Mesenchymal stem cell (in vitro differentiated cells and primary cell): ENCODE measurements at regions not wholly inside any gene's neighbourhood (a gene's known extent, or its start where the extent isn't known, plus 50 kb on each side); places are given as distances from the start of the nearest gene placed in this dataset.

Experiments used
- DNase-seq: peaks from one replicate; pipeline ENCODE4 v3.0.0-alpha.2; 2013
- H2AFZ ChIP-seq: one replicate; pipeline ENCODE4 v1.6.1; 2013; ENCODE audit warnings: low read depth, mild to moderate bottlenecking, control low read depth, inconsistent platforms, low read length, moderate library complexity
- H2AK5ac ChIP-seq: 2 replicates; pipeline ENCODE4 v1.6.1; 2013; ENCODE audit warnings: low read length, moderate library complexity, mild to moderate bottlenecking, inconsistent platforms; ENCODE audit not compliant: severe bottlenecking
- H2BK120ac ChIP-seq: one replicate; pipeline ENCODE4 v1.6.1; 2013; ENCODE audit warnings: low read depth, mild to moderate bottlenecking, inconsistent platforms, low read length, moderate library complexity
- H2BK12ac ChIP-seq, 2 experiments: one replicate each; pipeline ENCODE4 v1.6.1; 2013; ENCODE audit warnings: inconsistent platforms in 2 of 2, low read length in 2 of 2, mild to moderate bottlenecking in 2 of 2, moderate library complexity in 2 of 2, control low read depth in 1 of 2
- H2BK15ac ChIP-seq: one replicate; pipeline ENCODE4 v1.6.1; 2013; ENCODE audit warnings: mild to moderate bottlenecking, low read depth, inconsistent platforms; ENCODE audit not compliant: poor library complexity, severe bottlenecking
- H2BK5ac ChIP-seq: 2 replicates; pipeline ENCODE4 v1.6.1; 2013; ENCODE audit warnings: low read depth, mild to moderate bottlenecking, low read length, control low read depth, inconsistent platforms; ENCODE audit not compliant: poor library complexity, severe bottlenecking
- H3K14ac ChIP-seq, 2 experiments: one replicate each; pipeline ENCODE4 v1.6.1; 2013; ENCODE audit warnings: inconsistent platforms in 2 of 2, low read length in 2 of 2, control low read depth in 1 of 2, mild to moderate bottlenecking in 1 of 2, moderate library complexity in 1 of 2
- H3K18ac ChIP-seq, 2 experiments: one replicate each; pipeline ENCODE4 v1.6.1; 2013; ENCODE audit warnings: inconsistent platforms in 2 of 2, low read length in 2 of 2, control low read depth in 1 of 2, low read depth in 1 of 2, mild to moderate bottlenecking in 1 of 2
- H3K23ac ChIP-seq, 2 experiments: one replicate each; pipeline ENCODE4 v1.6.1; 2013; ENCODE audit warnings: inconsistent platforms in 2 of 2, low read length in 2 of 2, mild to moderate bottlenecking in 2 of 2, moderate library complexity in 2 of 2, control low read depth in 1 of 2
- H3K27ac ChIP-seq: 2 replicates; pipeline ENCODE4 v1.5.1; 2013; ENCODE audit warnings: mild to moderate bottlenecking, moderate library complexity, low read length, control low read depth, inconsistent platforms; ENCODE audit not compliant: poor library complexity, severe bottlenecking
- H3K27me3 ChIP-seq, 2 experiments: 2 replicates each; pipeline versions ENCODE4 v1.6.1 to v1.7.0; 2013; ENCODE audit warnings: low read length in 2 of 2, mild to moderate bottlenecking in 2 of 2, moderate library complexity in 2 of 2, control low read depth in 1 of 2, inconsistent platforms in 1 of 2; ENCODE audit not compliant: control insufficient read depth in 1 of 2, insufficient read depth in 1 of 2
- H3K36me3 ChIP-seq, 2 experiments: 2 replicates each; pipeline versions ENCODE4 v1.6.1 to v1.7.0; 2013; ENCODE audit warnings: low read length in 2 of 2, control low read depth in 1 of 2, inconsistent platforms in 1 of 2, low read depth in 1 of 2, mild to moderate bottlenecking in 1 of 2; ENCODE audit not compliant: insufficient read depth in 2 of 2, control insufficient read depth in 1 of 2
- H3K4ac ChIP-seq, 2 experiments: one replicate each; pipeline ENCODE4 v1.6.1; 2013; ENCODE audit warnings: inconsistent platforms in 2 of 2, low read length in 2 of 2, mild to moderate bottlenecking in 2 of 2, moderate library complexity in 2 of 2, control low read depth in 1 of 2, low read depth in 1 of 2
- H3K4me1 ChIP-seq: 2 replicates; pipeline ENCODE4 v1.6.1; 2013; ENCODE audit warnings: low read depth, low read length, control low read depth; ENCODE audit not compliant: control insufficient read depth, insufficient read depth
- H3K4me2 ChIP-seq: 2 replicates; pipeline ENCODE4 v1.6.1; 2013; ENCODE audit warnings: low read length, mild to moderate bottlenecking, inconsistent platforms; ENCODE audit not compliant: poor library complexity, severe bottlenecking
- H3K4me3 ChIP-seq, 2 experiments: 2 replicates each; pipeline versions ENCODE4 v1.5.1 to v1.7.0; 2013; ENCODE audit warnings: low read length in 2 of 2, mild to moderate bottlenecking in 2 of 2, control low read depth in 1 of 2, low read depth in 1 of 2; ENCODE audit not compliant: insufficient read depth in 1 of 2
- H3K79me1 ChIP-seq: replicated peaks from 2 replicates; pipeline ENCODE4 v1.6.1; 2013; ENCODE audit warnings: mild to moderate bottlenecking, control low read depth, low read length, inconsistent platforms; ENCODE audit not compliant: poor library complexity, severe bottlenecking
- H3K9ac ChIP-seq: 2 replicates; pipeline ENCODE4 v1.7.0; 2013; ENCODE audit warnings: mild to moderate bottlenecking, low read length, moderate library complexity
- H3K9me3 ChIP-seq: 2 replicates; pipeline ENCODE4 v1.7.0; 2013; ENCODE audit warnings: mild to moderate bottlenecking, low read length; ENCODE audit not compliant: control insufficient read depth
- H4K8ac ChIP-seq: one replicate; pipeline ENCODE4 v1.6.1; 2013; ENCODE audit warnings: inconsistent platforms, mild to moderate bottlenecking, low read length, moderate library complexity
- H4K91ac ChIP-seq: one replicate; pipeline ENCODE4 v1.6.1; 2013; ENCODE audit warnings: mild to moderate bottlenecking, low read length, inconsistent platforms
- WGBS: methylation state at CpG from one replicate; pipeline ENCODE4 v1.1.7; 2013; ENCODE audit warnings: mixed read lengths; 5-methylcytosine and 5-hydroxymethylcytosine counted together

DNA sequence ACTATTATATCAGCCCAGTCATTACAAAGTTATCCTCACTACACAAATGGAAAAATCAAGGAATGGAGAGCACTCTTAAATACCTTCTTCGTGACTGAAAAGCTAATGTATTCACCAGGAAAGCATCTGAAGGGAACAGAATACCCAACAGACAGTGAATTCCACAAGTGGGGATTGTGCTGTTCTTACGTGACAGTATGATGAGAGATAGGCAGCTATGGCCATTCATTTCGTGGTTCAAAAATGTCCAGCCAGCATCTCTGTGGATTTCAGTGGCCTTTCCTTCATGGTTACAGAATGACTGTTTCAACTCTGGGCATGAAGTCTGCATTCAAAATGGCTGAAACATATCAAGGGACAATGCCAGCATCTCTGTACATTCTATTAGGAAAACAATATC is 323.8 kb downstream of the PRELID2 start:
- no peak overlapping the region for H3K23ac ChIP-seq
- H3K27ac ChIP-seq, result no peak overlapping the region
- DNase-seq, result no peak
- no peak overlapping the region for H2BK5ac ChIP-seq
- no peak overlapping the region for H3K4ac ChIP-seq
- peaks cover 2% of the 10 kb centered on the region for H3K4me1 ChIP-seq
- H2BK15ac ChIP-seq, result no peak overlapping the region
- no peak overlapping the region for H2AK5ac ChIP-seq
- no peak overlapping the region for H3K14ac ChIP-seq
- WGBS, result 93% methylated on average over 3 of the region's 3 CpGs
- H3K4me3 ChIP-seq, result no peak overlapping the region
- H3K79me1 ChIP-seq, result no peaks in the 10 kb centered on the region
- no peak overlapping the region for H2BK120ac ChIP-seq
- no peak overlapping the region for H4K8ac ChIP-seq
- H4K91ac ChIP-seq, result no peak overlapping the region
- H3K9me3 ChIP-seq, result peaks cover 5% of the 10 kb centered on the region
- no peak overlapping the region for H2BK12ac ChIP-seq
- no peak overlapping the region for H3K4me2 ChIP-seq
- no peak overlapping the region for H3K9ac ChIP-seq
- H3K18ac ChIP-seq, result no peak overlapping the region
- no peaks in the 10 kb centered on the region for H3K36me3 ChIP-seq
- no peaks in the 10 kb centered on the region for H3K27me3 ChIP-seq
- H2AFZ ChIP-seq, result no peak overlapping the region

DNA sequence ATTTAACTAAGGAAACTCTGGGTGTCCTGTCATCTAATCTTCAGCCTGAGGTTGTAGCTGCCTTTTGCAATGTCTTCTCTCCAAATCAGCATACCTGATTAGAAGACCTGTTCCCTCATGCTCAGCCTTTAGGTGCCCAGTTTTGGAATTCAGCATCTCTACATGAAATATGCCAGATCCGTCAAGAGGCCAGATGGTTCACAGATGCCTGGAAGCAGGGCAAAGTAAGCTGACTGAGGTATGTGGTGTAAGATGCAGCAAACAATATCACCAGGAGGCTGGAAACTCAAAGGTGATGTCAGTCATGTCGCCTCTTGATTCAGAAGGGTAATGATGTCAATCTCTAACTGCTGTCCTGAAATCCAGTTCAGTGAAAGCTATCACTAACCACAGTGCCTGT is 324.4 kb downstream of the PRELID2 start:
- H2BK5ac ChIP-seq, result no peak overlapping the region
- H3K14ac ChIP-seq, result no peak overlapping the region
- H3K4me2 ChIP-seq, result no peak overlapping the region

DNA sequence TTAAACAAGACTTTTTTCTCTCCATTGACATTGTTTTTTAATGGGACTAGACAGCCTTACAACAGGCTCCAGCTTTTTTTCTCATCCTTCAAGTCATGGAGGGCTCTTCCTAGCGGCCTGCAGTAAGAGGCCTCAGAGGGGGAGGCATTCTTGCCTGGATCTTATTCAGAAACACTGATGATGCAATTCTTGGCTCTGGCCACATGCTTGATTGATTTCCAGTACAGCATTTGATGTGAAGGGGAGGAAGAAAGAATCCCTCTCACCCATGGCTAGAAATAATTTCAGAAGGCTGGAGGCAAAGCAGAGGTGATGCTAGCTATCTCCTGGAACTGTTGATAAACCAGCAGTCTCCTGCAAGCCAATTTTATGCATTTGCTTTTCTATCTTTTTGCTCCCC is 324.8 kb downstream of the PRELID2 start:
- 67% methylated on average over 1 of the region's 1 CpG for WGBS
- Histone ChIP-seq H2BK12ac (no peak overlapping the region), H2AFZ (no peak overlapping the region), H2AK5ac (no peak overlapping the region), H2BK15ac (no peak overlapping the region), H3K14ac (no peak overlapping the region), H3K27me3 (no peaks in the 10 kb centered on the region), H3K79me1 (no peaks in the 10 kb centered on the region), H3K4me1 (peaks cover 2% of the 10 kb centered on the region), H2BK5ac (no peak overlapping the region), H3K9me3 (peaks cover 5% of the 10 kb centered on the region), H3K36me3 (no peaks in the 10 kb centered on the region), H2BK120ac (no peak overlapping the region), H3K23ac (no peak overlapping the region), H3K4ac (no peak overlapping the region), H3K4me2 (no peak overlapping the region), H4K91ac (no peak overlapping the region), H3K18ac (no peak overlapping the region), H4K8ac (no peak overlapping the region), H3K27ac (no peak overlapping the region), H3K4me3 (no peak overlapping the region), H3K9ac (no peak overlapping the region)
- peak; percentile 54 for DNase-seq

More for the DNA sequence above, 324.4 kb downstream of the PRELID2 start:
- H3K79me1 ChIP-seq, result no peaks in the 10 kb centered on the region
- H2BK12ac ChIP-seq, result peak overlapping the region in 1 of 2 experiments; percentile 6
- H3K4me3 ChIP-seq, result no peak overlapping the region
- no peak overlapping the region for H2BK15ac ChIP-seq
- H3K9ac ChIP-seq, result no peak overlapping the region
- H3K4ac ChIP-seq, result no peak overlapping the region
- H3K18ac ChIP-seq, result peak overlapping the region in 1 of 2 experiments; percentile 13
- no peak overlapping the region for H2AFZ ChIP-seq
- no peaks in the 10 kb centered on the region for H3K27me3 ChIP-seq
- peaks cover 5% of the 10 kb centered on the region for H3K9me3 ChIP-seq
- no peak overlapping the region for H4K91ac ChIP-seq
- no peak overlapping the region for H2AK5ac ChIP-seq
- peaks cover 2% of the 10 kb centered on the region for H3K4me1 ChIP-seq
- H3K23ac ChIP-seq, result no peak overlapping the region
- H3K27ac ChIP-seq, result no peak overlapping the region
- no peak for DNase-seq
- H4K8ac ChIP-seq, result no peak overlapping the region
- no peaks in the 10 kb centered on the region for H3K36me3 ChIP-seq
- WGBS, result 88% methylated on average over 2 of the region's 2 CpGs
- no peak overlapping the region for H2BK120ac ChIP-seq

DNA sequence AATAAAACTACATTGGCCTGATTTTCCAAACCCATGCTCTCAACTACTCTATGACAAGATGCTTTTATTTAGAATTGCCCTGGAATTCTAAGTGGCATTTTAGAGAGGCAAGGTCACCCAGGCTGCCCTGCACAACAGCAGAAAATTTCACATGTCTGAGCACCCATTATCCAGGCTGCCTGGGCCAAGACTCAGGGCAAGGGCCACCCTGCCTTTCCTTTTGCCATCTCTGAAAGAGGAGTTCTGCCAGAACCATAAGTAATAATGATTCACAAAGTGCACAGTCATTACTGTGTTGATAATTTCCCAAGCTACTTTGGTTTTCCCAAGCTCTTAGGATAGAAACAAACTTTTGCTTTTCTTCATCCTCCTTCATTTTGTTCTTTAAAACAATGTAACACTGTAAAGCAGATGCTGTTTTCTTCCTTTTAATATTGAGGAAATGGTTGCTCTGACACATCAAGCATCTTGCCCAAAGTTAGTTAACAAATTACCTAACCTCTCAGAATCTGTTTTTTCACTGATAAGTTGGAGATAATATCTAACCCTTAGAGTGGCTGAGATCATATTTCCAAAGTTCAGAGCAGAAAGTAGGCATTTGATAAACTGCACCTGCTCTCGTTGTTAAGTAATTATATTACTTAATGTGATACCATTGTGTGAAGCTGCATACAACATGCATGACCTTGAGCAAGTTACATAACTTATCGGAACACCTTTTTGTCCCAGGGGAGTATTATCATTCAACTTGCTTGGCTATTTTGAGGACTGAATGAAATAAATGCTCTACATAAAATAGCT is 325.6 kb downstream of the PRELID2 start:
- Histone ChIP-seq H2BK120ac (no peak overlapping the region), H3K4me2 (no peak overlapping the region)

More for the DNA sequence above, 325.6 kb downstream of the PRELID2 start:
- WGBS, result 100% methylated on average over 1 of the region's 2 CpGs
- Histone ChIP-seq H3K23ac (no peak overlapping the region), H3K36me3 (no peaks in the 10 kb centered on the region), H3K79me1 (no peaks in the 10 kb centered on the region), H2AK5ac (no peak overlapping the region), H3K27ac (no peak overlapping the region), H4K8ac (peak overlapping the region; percentile 75), H3K9me3 (peaks cover 5% of the 10 kb centered on the region), H3K18ac (peak overlapping the region in 1 of 2 experiments; percentile 46), H3K4ac (no peak overlapping the region), H3K4me1 (peaks cover 2% of the 10 kb centered on the region), H3K9ac (peak overlapping the region; percentile 47), H2BK12ac (peak overlapping the region in 1 of 2 experiments; percentile 29), H2AFZ (no peak overlapping the region), H2BK5ac (no peak overlapping the region), H4K91ac (no peak overlapping the region), H2BK15ac (no peak overlapping the region), H3K14ac (no peak overlapping the region), H3K27me3 (no peaks in the 10 kb centered on the region), H3K4me3 (peak overlapping the region in 1 of 2 experiments; percentile 25)
- DNase-seq, result peak; percentile 39
